Loucy (cell line): ENCODE measurements at regions not wholly inside any gene's neighbourhood (a gene's known extent, or its start where the extent isn't known, plus 50 kb on each side); places are given as distances from the start of the nearest gene placed in this dataset.

Experiments used
- CTCF ChIP-seq: fragments of 200-600 bp; sonication (generic); conservative IDR thresholded peaks from 2 replicates; pipeline ENCODE4 v1.5.1; 2014; ENCODE audit warnings: mild to moderate bottlenecking, antibody characterized with exemption, low read length
- EZH2phosphoT487 ChIP-seq: fragments of 200-600 bp; IDR thresholded peaks from 2 replicates; pipeline ENCODE4 v1.6.1; 2018; ENCODE audit warnings: antibody characterized with exemption, mild to moderate bottlenecking, moderate library complexity, borderline replicate concordance

- TF ChIP-seq CTCF, result peak; percentile 47
- TF ChIP-seq EZH2phosphoT487, result no peak
These were observed 95.1 kb downstream of the METRNL start for GRCh38 chr17:83174362-83175118.
